ENCODE measurements at regions not wholly inside any gene's neighbourhood (a gene's known extent, or its start where the extent isn't known, plus 50 kb on each side); places are given as distances from the start of the nearest gene placed in this dataset.

DNA sequence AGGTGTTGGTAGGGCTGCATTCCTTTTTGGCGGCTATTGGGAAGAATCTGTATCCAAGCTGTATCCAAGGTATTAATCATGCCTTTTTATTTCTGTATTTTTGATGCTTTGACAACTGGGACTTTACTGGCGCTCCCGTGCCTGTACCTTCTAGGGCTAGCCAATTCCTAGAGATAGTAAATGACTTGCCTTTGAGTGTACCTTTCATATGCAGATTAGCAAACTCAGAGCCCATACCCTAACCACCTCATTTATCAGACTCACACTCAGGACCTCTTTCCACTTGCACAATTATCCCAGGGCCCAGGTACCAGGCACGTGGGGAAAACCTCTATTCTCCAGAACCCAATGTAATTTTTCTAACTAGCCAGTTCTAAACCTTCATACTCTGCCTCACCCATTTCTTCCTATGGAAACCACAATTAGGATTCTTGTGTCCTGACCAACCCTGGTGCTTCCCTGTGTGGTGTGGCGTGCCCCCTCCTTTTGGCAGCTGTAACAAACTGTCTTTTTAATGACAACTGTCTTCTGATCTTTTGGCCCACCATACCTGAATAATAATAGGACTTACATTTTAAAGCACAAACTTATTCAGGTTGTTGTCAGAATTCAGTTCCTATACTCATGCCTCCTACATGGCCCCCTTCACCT lies 65.8 kb upstream of the PNPT1 start:
- no peak for TF ChIP-seq POLR2A (IDR thresholded peaks at IDR 0.05)
- TF ChIP-seq, protein P1, sequence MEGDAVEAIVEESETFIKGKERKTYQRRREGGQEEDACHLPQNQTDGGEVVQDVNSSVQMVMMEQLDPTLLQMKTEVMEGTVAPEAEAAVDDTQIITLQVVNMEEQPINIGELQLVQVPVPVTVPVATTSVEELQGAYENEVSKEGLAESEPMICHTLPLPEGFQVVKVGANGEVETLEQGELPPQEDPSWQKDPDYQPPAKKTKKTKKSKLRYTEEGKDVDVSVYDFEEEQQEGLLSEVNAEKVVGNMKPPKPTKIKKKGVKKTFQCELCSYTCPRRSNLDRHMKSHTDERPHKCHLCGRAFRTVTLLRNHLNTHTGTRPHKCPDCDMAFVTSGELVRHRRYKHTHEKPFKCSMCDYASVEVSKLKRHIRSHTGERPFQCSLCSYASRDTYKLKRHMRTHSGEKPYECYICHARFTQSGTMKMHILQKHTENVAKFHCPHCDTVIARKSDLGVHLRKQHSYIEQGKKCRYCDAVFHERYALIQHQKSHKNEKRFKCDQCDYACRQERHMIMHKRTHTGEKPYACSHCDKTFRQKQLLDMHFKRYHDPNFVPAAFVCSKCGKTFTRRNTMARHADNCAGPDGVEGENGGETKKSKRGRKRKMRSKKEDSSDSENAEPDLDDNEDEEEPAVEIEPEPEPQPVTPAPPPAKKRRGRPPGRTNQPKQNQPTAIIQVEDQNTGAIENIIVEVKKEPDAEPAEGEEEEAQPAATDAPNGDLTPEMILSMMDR (IDR thresholded peaks at IDR 0.05 in 4 of 5, conservative IDR thresholded peaks at IDR 0.05 in 1 of 5) = no peak

All from gastrocnemius medialis (tissue), 4 donors.